Neural progenitor cell (in vitro differentiated cells): ENCODE measurements at regions not wholly inside any gene's neighbourhood (a gene's known extent, or its start where the extent isn't known, plus 50 kb on each side); places are given as distances from the start of the nearest gene placed in this dataset.

ENCODE experiments used
- DNase-seq: peaks from one replicate; pipeline ENCODE4 v3.0.0-alpha.2; 2016; ENCODE audit warnings: low spot score
- H2AFZ ChIP-seq: fragments of 200-600 bp; sonication (generic); replicated peaks from 2 replicates; pipeline ENCODE4 v1.6.1; 2016; ENCODE audit warnings: antibody characterized with exemption
- H3F3A ChIP-seq: fragments of 200-600 bp; sonication (generic); 2 replicates; pipeline ENCODE4 v1.6.1; 2016; ENCODE audit warnings: antibody characterized with exemption, low read depth
- H3K27ac ChIP-seq: fragments of 200-600 bp; sonication (generic); 2 replicates; pipeline ENCODE4 v1.5.1; 2016; ENCODE audit warnings: mild to moderate bottlenecking
- H3K27me3 ChIP-seq: fragments of 200-600 bp; sonication (generic); 2 replicates; pipeline ENCODE4 v1.6.1; 2016; ENCODE audit warnings: mild to moderate bottlenecking, moderate library complexity
- H3K36me3 ChIP-seq: fragments of 200-600 bp; sonication (generic); 2 replicates; pipeline ENCODE4 v1.5.1; 2016
- H3K4me1 ChIP-seq: fragments of 200-600 bp; sonication (generic); 2 replicates; pipeline ENCODE4 v1.6.1; 2016; ENCODE audit warnings: mixed run types
- H3K4me2 ChIP-seq: fragments of 200-600 bp; sonication (generic); 2 replicates; pipeline ENCODE4 v1.6.1; 2016
- H3K4me3 ChIP-seq: fragments of 200-600 bp; sonication (generic); 2 replicates; pipeline ENCODE4 v1.5.1; 2016
- H3K79me2 ChIP-seq: fragments of 200-600 bp; sonication (generic); 2 replicates; pipeline ENCODE4 v1.6.1; 2016; ENCODE audit warnings: low read depth
- H3K9ac ChIP-seq: fragments of 200-600 bp; sonication (generic); 2 replicates; pipeline ENCODE4 v1.6.1; 2016
- H3K9me3 ChIP-seq: fragments of 200-600 bp; sonication (generic); 2 replicates; pipeline ENCODE4 v1.5.1; 2016; ENCODE audit warnings: low read depth
- H4K20me1 ChIP-seq: fragments of 200-600 bp; sonication (generic); 2 replicates; pipeline ENCODE4 v1.6.1; 2016; ENCODE audit warnings: low read depth
- H3K27ac Mint-ChIP-seq: 3 replicates; pipeline ENCODE4 v1.8.0; 2021; ENCODE audit warnings: mixed read lengths
- H3K27me3 Mint-ChIP-seq: 2 replicates; pipeline ENCODE4 v1.8.0; 2022; ENCODE audit warnings: low read depth, mild to moderate bottlenecking, inconsistent platforms, moderate library complexity, mixed read lengths; ENCODE audit not compliant: insufficient read depth
- H3K36me3 Mint-ChIP-seq: 3 replicates; pipeline ENCODE4 v1.8.0; 2021; ENCODE audit warnings: mixed read lengths
- H3K4me1 Mint-ChIP-seq: 3 replicates; pipeline ENCODE4 v1.8.0; 2021; ENCODE audit warnings: mixed read lengths
- H3K4me3 Mint-ChIP-seq: 3 replicates; pipeline ENCODE4 v1.8.0; 2021; ENCODE audit warnings: mild to moderate bottlenecking, moderate library complexity, mixed read lengths
- H3K9me3 Mint-ChIP-seq: 3 replicates; pipeline ENCODE4 v1.8.0; 2020; ENCODE audit warnings: mixed read lengths
- EZH2 ChIP-seq: fragments of 200-600 bp; sonication (generic); IDR thresholded peaks from 2 replicates; pipeline ENCODE4 v1.6.1; 2017; ENCODE audit warnings: antibody characterized with exemption, mild to moderate bottlenecking, moderate library complexity
- EZH2phosphoT487 ChIP-seq: fragments of 200-600 bp; sonication (generic); IDR thresholded peaks from 2 replicates; pipeline ENCODE4 v1.6.1; 2017; ENCODE audit warnings: antibody characterized with exemption
- TF ChIP-seq, protein P1 (sequence below): fragments of 200-600 bp; sonication (generic); IDR thresholded peaks from 2 replicates; pipeline ENCODE4 v1.5.1; 2017; ENCODE audit warnings: antibody characterized with exemption, mild to moderate bottlenecking

DNA sequence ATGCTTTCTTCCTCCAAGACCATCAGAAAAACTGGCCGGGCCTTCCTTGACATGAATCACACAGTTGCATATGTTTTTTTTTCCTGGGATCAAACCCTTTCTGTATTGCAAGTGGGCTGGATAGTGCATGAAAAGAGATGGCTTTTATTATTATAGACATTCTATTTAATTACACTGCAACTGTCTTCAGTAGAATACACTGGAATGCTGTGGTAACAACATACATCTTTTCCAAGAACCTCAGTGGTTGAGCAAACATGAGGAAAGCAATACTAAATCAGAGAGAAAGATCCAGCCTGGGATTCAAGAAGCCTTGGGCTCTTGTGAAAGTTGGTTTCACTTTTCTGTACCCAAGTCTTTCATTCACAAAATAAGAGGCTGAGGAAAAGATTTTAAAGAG is 193.0 kb downstream of the DMAC1 start:
- Histone ChIP-seq H3K36me3 (no peaks in the 10 kb centered on the region), H3K4me2 (no peak overlapping the region), H2AFZ (no peak overlapping the region), H4K20me1 (no peaks in the 10 kb centered on the region), H3K79me2 (no peaks in the 10 kb centered on the region), H3K4me3 (no peak overlapping the region), H3K27me3 (no peaks in the 10 kb centered on the region), H3K4me1 (no peaks in the 10 kb centered on the region), H3K9ac (no peak overlapping the region), H3K9me3 (no peaks in the 10 kb centered on the region), H3K27ac (no peak overlapping the region), H3F3A (no peaks in the 10 kb centered on the region)
- no peak for DNase-seq
- no peaks in the 10 kb centered on the region for H3K9me3 Mint-ChIP-seq
- TF ChIP-seq EZH2phosphoT487 (no peak), EZH2 (no peak)
- TF ChIP-seq, protein P1, sequence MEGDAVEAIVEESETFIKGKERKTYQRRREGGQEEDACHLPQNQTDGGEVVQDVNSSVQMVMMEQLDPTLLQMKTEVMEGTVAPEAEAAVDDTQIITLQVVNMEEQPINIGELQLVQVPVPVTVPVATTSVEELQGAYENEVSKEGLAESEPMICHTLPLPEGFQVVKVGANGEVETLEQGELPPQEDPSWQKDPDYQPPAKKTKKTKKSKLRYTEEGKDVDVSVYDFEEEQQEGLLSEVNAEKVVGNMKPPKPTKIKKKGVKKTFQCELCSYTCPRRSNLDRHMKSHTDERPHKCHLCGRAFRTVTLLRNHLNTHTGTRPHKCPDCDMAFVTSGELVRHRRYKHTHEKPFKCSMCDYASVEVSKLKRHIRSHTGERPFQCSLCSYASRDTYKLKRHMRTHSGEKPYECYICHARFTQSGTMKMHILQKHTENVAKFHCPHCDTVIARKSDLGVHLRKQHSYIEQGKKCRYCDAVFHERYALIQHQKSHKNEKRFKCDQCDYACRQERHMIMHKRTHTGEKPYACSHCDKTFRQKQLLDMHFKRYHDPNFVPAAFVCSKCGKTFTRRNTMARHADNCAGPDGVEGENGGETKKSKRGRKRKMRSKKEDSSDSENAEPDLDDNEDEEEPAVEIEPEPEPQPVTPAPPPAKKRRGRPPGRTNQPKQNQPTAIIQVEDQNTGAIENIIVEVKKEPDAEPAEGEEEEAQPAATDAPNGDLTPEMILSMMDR = no peak
- H3K36me3 Mint-ChIP-seq = no peaks in the 10 kb centered on the region
- H3K4me1 Mint-ChIP-seq = no peaks in the 10 kb centered on the region
- peaks cover 2% of the 10 kb centered on the region for H3K27me3 Mint-ChIP-seq
- no peak overlapping the region for H3K27ac Mint-ChIP-seq
- H3K4me3 Mint-ChIP-seq = no peak overlapping the region

DNA sequence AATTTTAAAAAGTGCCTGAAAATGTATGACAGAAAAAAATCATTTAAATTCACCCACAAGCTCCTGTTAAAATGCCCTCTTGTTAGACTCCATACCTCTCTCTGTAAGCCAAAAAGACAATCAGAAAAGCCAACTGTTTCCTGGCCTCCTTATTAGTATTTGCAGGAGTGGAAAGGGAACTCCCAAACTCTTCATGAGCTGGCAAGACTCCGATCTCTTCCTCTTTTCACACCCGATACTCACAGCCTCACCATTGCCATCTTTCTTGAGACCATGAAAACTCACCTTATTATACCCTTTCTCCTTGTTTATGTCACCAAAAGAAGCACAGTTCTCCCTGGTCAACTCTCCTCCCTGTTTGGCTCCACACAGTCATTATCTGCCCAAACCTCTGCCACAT is 197.8 kb downstream of the DMAC1 start:
- H3K4me3 Mint-ChIP-seq = no peak overlapping the region
- TF ChIP-seq EZH2phosphoT487 (no peak), EZH2 (no peak)
- TF ChIP-seq, protein P1 = no peak
- no peak overlapping the region for H3K9ac ChIP-seq
- no peak overlapping the region for H2AFZ ChIP-seq
- H3K4me2 ChIP-seq = no peak overlapping the region
- no peaks in the 10 kb centered on the region for H3K79me2 ChIP-seq
- no peak overlapping the region for H3K27ac ChIP-seq
- H3K36me3 ChIP-seq = no peaks in the 10 kb centered on the region
- H3F3A ChIP-seq = no peaks in the 10 kb centered on the region
- H3K4me3 ChIP-seq = no peak overlapping the region
- no peaks in the 10 kb centered on the region for H4K20me1 ChIP-seq
- H3K4me1 ChIP-seq = no peaks in the 10 kb centered on the region
- H3K27me3 Mint-ChIP-seq = peaks cover 2% of the 10 kb centered on the region
- no peak for DNase-seq
- H3K9me3 Mint-ChIP-seq = peaks cover 4% of the 10 kb centered on the region
- H3K9me3 ChIP-seq = no peaks in the 10 kb centered on the region
- H3K27me3 ChIP-seq = no peaks in the 10 kb centered on the region
- no peak overlapping the region for H3K27ac Mint-ChIP-seq
- H3K36me3 Mint-ChIP-seq = no peaks in the 10 kb centered on the region
- no peaks in the 10 kb centered on the region for H3K4me1 Mint-ChIP-seq

DNA sequence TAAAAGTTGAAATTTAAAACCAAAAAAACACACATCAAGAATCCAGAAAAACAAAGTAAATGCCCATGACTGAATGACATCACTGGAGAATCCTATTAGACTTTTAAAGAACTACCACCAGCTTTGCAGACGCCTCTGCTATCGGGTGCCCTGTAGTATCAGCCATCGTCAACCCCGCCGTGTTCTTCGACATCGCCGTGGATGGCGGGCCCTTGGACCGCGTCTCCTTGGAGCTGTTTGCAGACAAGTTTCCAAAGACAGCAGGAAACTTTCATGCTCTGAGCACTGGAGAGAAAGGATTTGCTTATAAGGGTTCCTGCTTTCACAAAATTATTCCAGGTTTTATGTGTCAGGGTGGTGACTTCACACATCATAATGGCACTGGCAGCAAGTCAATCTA is 201.9 kb downstream of the DMAC1 start:
- TF ChIP-seq, protein P1 = no peak
- TF ChIP-seq EZH2phosphoT487 = no peak
- TF ChIP-seq EZH2 = no peak
- Mint-ChIP-seq H3K4me3 (no peak overlapping the region), H3K36me3 (no peaks in the 10 kb centered on the region), H3K4me1 (no peaks in the 10 kb centered on the region), H3K27me3 (no peaks in the 10 kb centered on the region), H3K27ac (no peak overlapping the region), H3K9me3 (peaks cover 18% of the 10 kb centered on the region)
- H3K27ac ChIP-seq = no peak overlapping the region
- no peaks in the 10 kb centered on the region for H3F3A ChIP-seq
- H3K4me2 ChIP-seq = no peak overlapping the region
- H3K9ac ChIP-seq = no peak overlapping the region
- H3K79me2 ChIP-seq = no peaks in the 10 kb centered on the region
- H3K4me1 ChIP-seq = peaks cover 6% of the 10 kb centered on the region
- no peaks in the 10 kb centered on the region for H3K27me3 ChIP-seq
- no peak for DNase-seq
- no peak overlapping the region for H2AFZ ChIP-seq
- H3K36me3 ChIP-seq = no peaks in the 10 kb centered on the region
- H3K9me3 ChIP-seq = no peaks in the 10 kb centered on the region
- no peak overlapping the region for H3K4me3 ChIP-seq
- H4K20me1 ChIP-seq = no peaks in the 10 kb centered on the region
